Common myeloid progenitor, CD34-positive (primary cell): ENCODE measurements at regions not wholly inside any gene's neighbourhood (a gene's known extent, or its start where the extent isn't known, plus 50 kb on each side); places are given as distances from the start of the nearest gene placed in this dataset.

Source experiments
- CTCF ChIA-PET: fragments of 350-600 bp; sonication (Branson Sonifier 250); formaldehyde crosslinking; loops from one replicate; lab custom pipeline; 2021; ENCODE audit warnings: antibody characterized with exemption; lab: Charles Lee
- POLR2A ChIA-PET: fragments of 350-600 bp; sonication (Branson Sonifier 250); formaldehyde crosslinking; loops from one replicate; lab custom pipeline; 2021; ENCODE audit warnings: antibody characterized with exemption; lab: Charles Lee
- DNase-seq, 3 donors: peaks; one replicate each; pipeline versions ENCODE4 v3.0.0 to v3.0.0-alpha.2; 2013
- H3K27ac ChIP-seq, 2 experiments: 1 replicate in 1 of 2; 2 replicates in 1 of 2; pipeline ENCODE4 v1.7.0; 2013; ENCODE audit warnings: inconsistent platforms in 2 of 2, low read length in 2 of 2, mild to moderate bottlenecking in 2 of 2, low read depth in 1 of 2, moderate library complexity in 1 of 2; ENCODE audit not compliant: severe bottlenecking in 2 of 2, insufficient read depth in 1 of 2, poor library complexity in 1 of 2
- H3K27me3 ChIP-seq, 5 experiments: replicated peaks in 2 of 5; 1 replicate in 3 of 5; 2 replicates in 2 of 5; pipeline versions ENCODE4 v1.6.1 to v1.7.0; 2013; ENCODE audit warnings: low read length in 4 of 5, mild to moderate bottlenecking in 2 of 5, moderate library complexity in 2 of 5, inconsistent platforms in 1 of 5; ENCODE audit not compliant: insufficient read depth in 5 of 5, control insufficient read depth in 4 of 5
- H3K36me3 ChIP-seq, 4 experiments: 1 replicate in 2 of 4; 2 replicates in 2 of 4; pipeline versions ENCODE4 v1.6.1 to v1.7.0; 2013; ENCODE audit warnings: low read length in 3 of 4, control low read depth in 1 of 4, mild to moderate bottlenecking in 1 of 4; ENCODE audit not compliant: control insufficient read depth in 4 of 4, insufficient read depth in 4 of 4
- H3K4me1 ChIP-seq, 4 experiments: 1 replicate in 3 of 4; 2 replicates in 1 of 4; pipeline versions ENCODE4 v1.6.1 to v1.7.1; 2013; ENCODE audit warnings: low read length in 3 of 4, mild to moderate bottlenecking in 3 of 4, control low read depth in 1 of 4, inconsistent platforms in 1 of 4, moderate library complexity in 1 of 4; ENCODE audit not compliant: control insufficient read depth in 4 of 4, insufficient read depth in 4 of 4; ENCODE audit errors: control extremely low read depth in 1 of 4
- H3K4me3 ChIP-seq, 7 experiments: 1 replicate in 4 of 7; 2 replicates in 3 of 7; pipeline versions ENCODE4 v1.5.1 to v1.7.0; 2013; ENCODE audit warnings: mild to moderate bottlenecking in 7 of 7, low read length in 6 of 7, moderate library complexity in 6 of 7, inconsistent platforms in 2 of 7, low read depth in 2 of 7, control low read depth in 1 of 7; ENCODE audit not compliant: insufficient read depth in 4 of 7, control insufficient read depth in 1 of 7; ENCODE audit errors: extremely low read depth in 1 of 7
- H3K9me3 ChIP-seq, 5 experiments: 1 replicate in 4 of 5; 2 replicates in 1 of 5; pipeline versions ENCODE4 v1.6.1 to v1.7.1; 2013; ENCODE audit warnings: low read length in 4 of 5, mild to moderate bottlenecking in 2 of 5, inconsistent platforms in 1 of 5, low read depth in 1 of 5, moderate library complexity in 1 of 5; ENCODE audit not compliant: control insufficient read depth in 4 of 5, insufficient read depth in 2 of 5; ENCODE audit errors: control extremely low read depth in 1 of 5
- WGBS: methylation state at CpG from one replicate; pipeline ENCODE4 v1.1.5; 2013; ENCODE audit not compliant: insufficient coverage; 5-methylcytosine and 5-hydroxymethylcytosine counted together

DNA sequence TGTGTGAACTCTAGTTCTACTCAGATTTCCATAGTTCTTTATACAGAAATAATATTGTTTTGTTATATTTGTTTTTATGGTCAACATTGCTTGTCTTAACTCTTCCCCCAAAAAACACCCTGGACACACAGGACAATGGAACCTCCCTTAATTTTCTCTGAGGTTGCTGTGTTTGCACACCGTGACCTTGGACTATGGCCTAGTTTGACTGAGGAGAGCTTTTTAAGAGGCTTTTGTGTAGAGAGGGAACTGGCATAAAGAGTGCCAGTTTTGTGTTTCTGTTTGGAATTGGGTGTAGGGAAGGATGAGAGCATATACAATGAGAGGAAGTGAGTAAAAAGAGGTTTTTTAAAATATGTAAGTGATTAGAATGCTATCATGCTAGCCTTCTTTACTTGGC is 101.1 kb upstream of the MEF2C start:
- H3K36me3 ChIP-seq: peaks cover 0 to 2% (median 0%) of the 10 kb centered on the region in 4 experiments
- H3K9me3 ChIP-seq: no peaks in the 10 kb centered on the region
- H3K27ac ChIP-seq: no peak overlapping the region
- no peak for DNase-seq
- no peak overlapping the region for H3K4me3 ChIP-seq
- CTCF ChIA-PET: interaction anchor here (1.4 kb wide), 1 partner anchor 8 kb away, joined by 3 read pairs; no protein-coding TSS in a partner anchor
- H3K27me3 ChIP-seq: no peaks in the 10 kb centered on the region
- POLR2A ChIA-PET: no interaction called here
- 100% methylated on average over 1 of the region's 1 CpG for WGBS
- H3K4me1 ChIP-seq: peaks cover 3 to 14% (median 12%) of the 10 kb centered on the region in 4 experiments

DNA sequence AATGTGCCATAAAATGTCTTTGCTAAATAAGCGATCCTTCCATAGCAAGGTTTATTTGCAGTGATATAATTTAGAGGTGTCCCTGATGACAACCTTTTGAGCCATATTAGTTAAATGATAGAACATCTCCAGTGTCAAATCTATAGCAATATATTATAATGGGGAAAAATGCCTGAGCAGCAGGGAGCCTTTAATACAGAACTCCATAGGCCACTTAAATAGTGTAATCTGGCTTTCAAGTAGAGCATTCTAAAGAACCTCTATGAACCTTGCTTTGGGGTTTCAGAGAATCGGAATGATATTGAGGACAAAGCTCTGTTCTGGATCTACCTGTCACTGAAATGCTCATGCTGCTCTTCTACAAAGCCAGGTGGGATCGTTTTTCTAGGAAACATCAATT is 96.7 kb upstream of the MEF2C start:
- CTCF ChIA-PET: no interaction called here

DNA sequence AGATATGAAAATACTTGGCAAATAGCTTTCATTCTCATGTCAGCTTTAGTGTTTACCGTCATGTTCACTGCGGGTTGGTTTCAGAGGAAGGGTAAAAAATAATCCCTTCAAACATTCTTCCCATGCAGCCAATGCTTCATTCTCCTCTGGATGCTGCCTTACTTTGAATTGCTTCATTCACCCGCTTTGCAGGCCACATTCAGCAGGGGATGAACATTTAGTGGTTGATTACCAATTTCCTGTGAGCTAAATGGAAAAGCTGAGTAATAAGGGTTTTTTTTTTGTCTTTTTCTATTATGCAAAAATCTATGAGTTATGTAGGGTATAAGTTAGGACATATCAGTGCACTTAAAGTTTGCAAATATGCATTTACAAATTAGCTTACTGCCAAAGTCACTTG is 96.3 kb upstream of the MEF2C start:
- Histone ChIP-seq H3K27me3 (no peaks in the 10 kb centered on the region), H3K4me1 (peaks cover 3 to 15% (median 14%) of the 10 kb centered on the region in 4 experiments), H3K4me3 (no peak overlapping the region), H3K27ac (no peak overlapping the region), H3K36me3 (no peaks in the 10 kb centered on the region), H3K9me3 (no peaks in the 10 kb centered on the region)
- ChIA-PET POLR2A (no interaction called here), CTCF (no interaction called here)
- DNase-seq: peak in 2 of 3 donors; percentile 22 to 44
- no CpG with 5 or more reads among the region's 3 CpGs for WGBS

More for the DNA sequence above, 96.7 kb upstream of the MEF2C start:
- 78% methylated on average over 1 of the region's 3 CpGs for WGBS
- no peak overlapping the region for H3K4me3 ChIP-seq
- POLR2A ChIA-PET: interaction anchor here (0.7 kb wide), 1 partner anchor 443 kb away, joined by 3 read pairs; no protein-coding TSS in a partner anchor
- no peaks in the 10 kb centered on the region for H3K27me3 ChIP-seq
- H3K36me3 ChIP-seq: no peaks in the 10 kb centered on the region
- peak in 1 of 3 donors; percentile 20 for DNase-seq
- H3K27ac ChIP-seq: no peak overlapping the region
- no peaks in the 10 kb centered on the region for H3K9me3 ChIP-seq
- peaks cover 3 to 15% (median 14%) of the 10 kb centered on the region in 4 experiments for H3K4me1 ChIP-seq

DNA sequence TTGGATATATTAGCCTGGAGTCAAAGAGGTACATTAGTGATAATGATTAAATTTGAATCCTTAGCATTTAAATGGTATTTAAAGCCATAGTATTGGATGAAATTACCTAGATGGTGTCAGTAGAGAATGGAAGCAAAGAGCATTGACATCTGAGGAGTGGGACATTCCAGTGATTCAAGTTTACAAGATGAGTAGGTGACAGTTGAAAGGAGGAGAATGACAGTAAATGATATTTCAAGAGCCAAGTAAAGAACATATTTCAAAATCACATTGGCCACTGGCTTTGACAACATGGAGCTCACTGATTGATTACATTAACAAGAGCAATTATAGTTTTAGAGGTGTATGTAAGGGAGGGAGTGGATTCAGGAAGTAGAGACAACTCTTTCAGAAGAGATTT is 93.9 kb upstream of the MEF2C start:
- DNase-seq: no peak
- no peaks in the 10 kb centered on the region for H3K36me3 ChIP-seq
- no peak overlapping the region for H3K4me3 ChIP-seq
- no peaks in the 10 kb centered on the region for H3K9me3 ChIP-seq
- no peaks in the 10 kb centered on the region for H3K27me3 ChIP-seq
- ChIA-PET CTCF (interaction anchor here (1.2 kb wide), 1 partner anchor 7 kb away, joined by 3 read pairs; no protein-coding TSS in a partner anchor), POLR2A (no interaction called here)
- H3K4me1 ChIP-seq: peaks cover 3 to 15% (median 14%) of the 10 kb centered on the region in 4 experiments
- no peak overlapping the region for H3K27ac ChIP-seq

DNA sequence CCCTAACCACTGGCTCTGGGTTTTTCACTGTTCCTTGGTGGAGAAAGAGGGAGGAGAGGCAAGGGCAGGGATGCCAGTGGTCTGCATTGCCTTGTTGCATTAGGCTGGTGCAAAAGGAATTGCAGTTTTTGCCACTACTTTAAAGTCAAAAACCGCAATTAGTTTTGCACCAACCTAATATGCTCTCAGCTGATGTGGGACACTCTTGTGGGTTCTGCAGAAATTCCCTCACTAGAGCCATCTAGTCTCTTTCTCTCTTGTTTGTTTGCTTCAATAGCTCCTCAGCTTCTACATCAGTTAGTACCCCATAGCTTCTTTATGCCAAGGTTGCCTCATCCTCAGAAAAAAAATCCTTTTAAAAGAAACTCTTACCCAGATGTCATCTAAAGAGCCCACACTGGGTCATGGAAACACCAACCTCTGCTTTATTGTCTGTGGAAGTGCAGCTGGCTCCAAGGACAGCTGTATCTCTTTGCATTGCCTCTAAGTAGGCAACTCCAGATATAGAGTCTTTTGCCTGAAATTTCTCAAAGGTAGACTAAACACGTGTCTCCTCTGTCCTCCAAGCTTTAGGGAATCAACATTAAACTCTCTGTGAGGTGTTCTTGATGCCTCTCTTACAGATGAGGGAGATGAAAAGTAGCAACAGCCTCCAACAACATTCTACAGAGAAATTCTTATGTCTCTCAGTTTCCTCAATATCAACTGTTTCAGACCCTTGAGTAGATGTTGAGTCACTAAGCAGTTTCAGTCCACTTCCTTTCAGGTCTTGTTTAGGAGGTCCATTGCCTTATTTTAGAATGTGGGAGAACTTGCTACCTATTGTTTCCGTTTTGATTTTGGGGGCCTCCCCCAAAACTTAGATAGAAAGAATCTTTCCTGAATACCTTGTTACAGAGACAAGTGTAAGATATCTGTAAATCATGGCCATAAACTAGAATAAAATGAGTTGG is 84.9 kb upstream of the MEF2C start:
- WGBS: 93% methylated on average over 2 of the region's 3 CpGs
- no peak for DNase-seq
- no peaks in the 10 kb centered on the region for H3K4me1 ChIP-seq
- peaks cover 0 to 5% (median under 1%) of the 10 kb centered on the region in 4 experiments for H3K36me3 ChIP-seq
- ChIA-PET CTCF (no interaction called here), POLR2A (no interaction called here)
- peaks cover 0 to 3% (median 0%) of the 10 kb centered on the region in 5 experiments for H3K9me3 ChIP-seq
- no peak overlapping the region for H3K27ac ChIP-seq
- no peak overlapping the region for H3K4me3 ChIP-seq
- no peaks in the 10 kb centered on the region for H3K27me3 ChIP-seq

DNA sequence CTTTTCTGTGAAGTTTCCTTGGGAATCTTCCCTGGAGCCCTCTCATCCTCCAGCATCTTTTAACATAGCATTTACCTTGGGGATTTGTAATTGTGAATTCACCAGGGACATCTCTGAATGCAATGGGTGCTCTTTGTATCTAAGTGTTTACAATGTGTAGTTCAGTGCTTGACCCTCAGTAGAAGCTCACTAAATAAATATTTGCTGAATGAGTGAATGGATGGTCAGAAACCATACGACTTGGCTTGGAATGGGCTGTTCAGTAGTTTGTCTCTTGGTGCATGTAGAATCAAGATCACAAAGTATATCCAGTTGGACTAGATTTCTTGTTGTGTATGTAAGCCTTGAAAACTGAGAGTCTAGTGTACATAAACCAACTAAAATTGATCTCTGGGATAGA is 81.8 kb upstream of the MEF2C start:
- 100% methylated on average over 1 of the region's 1 CpG for WGBS
- H3K4me3 ChIP-seq: no peak overlapping the region
- no peaks in the 10 kb centered on the region for H3K9me3 ChIP-seq
- peaks cover 0 to 2% (median 0%) of the 10 kb centered on the region in 4 experiments for H3K36me3 ChIP-seq
- DNase-seq: no peak
- CTCF ChIA-PET: no interaction called here
- H3K4me1 ChIP-seq: no peaks in the 10 kb centered on the region
- no peak overlapping the region for H3K27ac ChIP-seq
- H3K27me3 ChIP-seq: no peaks in the 10 kb centered on the region
- POLR2A ChIA-PET: no interaction called here

DNA sequence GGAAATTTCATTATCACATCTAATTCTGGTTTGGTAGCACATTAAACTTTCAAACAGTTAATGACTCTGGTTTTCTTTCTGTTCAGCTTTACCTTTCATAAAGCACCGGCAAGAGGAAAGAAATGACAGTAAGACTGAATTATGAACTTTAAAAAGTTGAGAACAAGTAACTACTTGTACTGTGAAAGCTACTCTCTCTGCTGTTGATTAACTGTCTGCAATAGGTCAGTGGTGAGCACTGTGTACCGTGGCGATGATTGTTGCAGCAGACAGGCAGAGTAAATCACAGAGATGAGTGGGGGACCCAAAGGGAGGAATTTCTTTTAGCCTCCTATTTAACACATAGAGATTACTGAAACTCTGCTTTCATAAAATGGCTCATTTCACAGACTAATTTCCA is 74.0 kb upstream of the MEF2C start:
- Histone ChIP-seq H3K4me3 (no peak overlapping the region), H3K36me3 (peaks cover 0 to 2% (median 0%) of the 10 kb centered on the region in 4 experiments), H3K4me1 (no peaks in the 10 kb centered on the region), H3K9me3 (no peaks in the 10 kb centered on the region), H3K27ac (no peak overlapping the region), H3K27me3 (no peaks in the 10 kb centered on the region)
- no peak for DNase-seq
- POLR2A ChIA-PET: no interaction called here
- CTCF ChIA-PET: no interaction called here
- 77% methylated on average over 3 of the region's 3 CpGs for WGBS
